EL (cell line): ENCODE measurements at regions not wholly inside any gene's neighbourhood (a gene's known extent, or its start where the extent isn't known, plus 50 kb on each side); places are given as distances from the start of the nearest gene placed in this dataset.

Experiments used
- DNase-seq: peaks from one replicate; pipeline ENCODE4 v3.0.0-alpha.2; 2016

GRCh38 chr13:73368608-73369007 is 309.8 kb downstream of the KLF5 start:
- DNase-seq = no peak

GRCh38 chr13:73367886-73368285 is 309.1 kb downstream of the KLF5 start:
- DNase-seq = no peak

DNA sequence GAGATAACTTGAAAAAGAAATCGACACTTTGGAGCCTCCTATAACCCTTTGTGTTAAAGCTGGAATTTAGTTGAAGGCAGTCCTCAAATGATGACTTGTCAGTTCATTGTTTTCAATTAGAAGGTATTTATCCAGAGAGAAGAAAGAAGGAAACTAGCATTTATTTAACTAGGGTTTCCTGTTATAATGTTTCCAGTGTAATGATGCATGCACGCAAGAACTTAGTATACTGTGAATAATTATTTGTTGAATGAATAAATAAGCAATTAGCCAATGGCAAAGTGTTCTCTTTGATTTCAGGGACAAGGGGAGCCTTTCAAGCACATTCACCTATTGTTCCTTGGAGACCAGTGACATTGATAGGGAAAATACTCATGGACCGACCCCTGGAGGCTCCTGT is 307.4 kb downstream of the KLF5 start:
- DNase-seq = no peak

DNA sequence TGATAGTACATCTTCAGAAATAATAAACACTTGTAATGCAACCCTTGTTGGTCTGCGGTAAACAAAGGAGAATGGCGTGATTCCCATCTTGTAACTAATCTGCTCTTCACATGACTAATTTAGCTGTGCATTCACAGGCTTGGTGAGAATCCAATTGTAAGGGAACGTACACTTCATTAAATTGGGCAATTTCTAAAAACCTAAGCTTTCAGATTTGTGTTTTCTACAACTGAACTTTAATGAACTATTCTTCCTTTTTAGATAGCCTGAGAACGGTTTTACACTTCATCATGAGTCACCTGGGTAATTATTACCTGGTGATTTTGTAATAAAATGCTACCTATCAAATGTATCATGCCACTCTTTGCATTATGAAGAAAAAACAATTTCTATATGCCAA is 306.9 kb downstream of the KLF5 start:
- no peak for DNase-seq

DNA sequence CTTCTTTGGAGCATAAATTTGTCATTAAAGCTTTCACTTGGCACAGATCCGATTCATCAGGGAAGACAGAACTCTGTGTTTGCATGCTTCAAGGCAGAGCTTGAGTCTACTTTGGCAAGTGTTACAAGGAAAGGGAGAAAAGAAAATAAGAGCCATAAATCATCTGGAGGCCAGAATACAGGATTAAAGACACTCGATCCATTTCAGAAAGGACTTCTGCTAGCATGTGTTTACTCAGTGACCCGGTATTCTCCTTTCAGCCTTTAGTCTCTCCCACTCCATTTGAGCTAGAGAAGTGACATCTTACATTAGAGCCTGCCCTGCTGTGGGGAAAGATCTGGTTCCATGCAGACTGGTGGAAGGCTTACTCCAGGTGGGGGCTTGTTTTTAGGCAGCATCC is 306.4 kb downstream of the KLF5 start:
- no peak for DNase-seq

- DNase-seq = no peak
Measured at GRCh38 chr13:73364736-73365135, 305.9 kb downstream of the KLF5 start.

DNA sequence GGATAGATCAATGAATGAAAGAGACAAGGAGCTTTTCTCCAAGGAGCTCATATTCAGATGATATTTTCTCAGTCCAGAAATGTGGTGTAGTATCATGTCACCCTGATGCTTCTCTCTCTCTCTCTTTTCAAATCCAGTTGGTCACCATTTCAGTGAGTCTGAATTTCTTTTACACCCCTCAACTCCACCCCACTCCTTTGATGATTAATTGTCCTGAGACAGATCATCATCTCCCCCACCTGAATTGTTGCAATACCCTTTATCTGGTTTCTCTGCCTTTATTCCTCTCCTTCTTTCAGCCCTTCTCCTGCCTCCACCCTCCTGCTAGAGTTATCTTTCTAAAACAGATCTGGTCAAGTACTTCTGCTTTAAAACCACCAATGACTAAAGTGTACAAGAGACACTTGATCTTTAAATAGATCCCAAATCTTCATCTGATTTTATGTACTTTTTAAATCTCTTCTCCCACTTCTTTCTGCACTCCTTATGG is 299.8 kb downstream of the KLF5 start:
- DNase-seq = no peak

DNA sequence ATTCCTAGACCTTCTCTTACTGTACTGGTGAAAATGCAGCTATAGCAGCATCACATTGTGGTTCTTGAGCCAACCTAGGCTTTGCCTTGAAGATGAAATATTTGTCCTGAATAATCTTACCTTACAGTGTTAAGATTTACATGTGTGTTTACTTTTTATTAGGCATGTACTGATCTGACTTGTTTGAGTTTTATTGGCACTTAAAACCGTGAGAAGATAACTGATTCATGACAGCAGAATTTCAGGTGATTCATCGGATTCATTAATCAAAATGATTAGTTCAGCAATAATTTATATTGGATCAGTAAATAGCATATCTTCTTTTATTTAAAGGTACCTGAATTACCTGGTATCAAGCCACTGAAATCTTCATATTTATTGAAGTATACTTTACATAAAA is 296.3 kb downstream of the KLF5 start:
- DNase-seq = no peak

DNA sequence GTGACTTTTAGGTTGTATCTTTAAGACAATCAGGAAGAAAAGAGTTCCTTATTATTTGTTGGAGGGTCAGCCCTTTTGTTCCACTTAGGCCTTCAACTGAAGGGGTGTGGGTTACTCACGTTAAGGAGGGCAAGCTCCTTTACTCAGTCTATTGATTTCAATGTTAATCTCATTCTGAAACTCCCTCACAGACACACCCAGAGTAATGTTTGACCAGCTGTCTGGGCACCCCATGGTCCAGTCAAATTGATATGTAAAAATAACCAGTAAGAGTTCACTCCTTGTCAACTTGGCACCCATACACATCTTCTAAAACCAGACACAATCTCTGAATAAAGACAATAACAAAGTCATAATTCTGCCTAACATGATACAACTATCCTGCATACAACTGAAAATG is 292.9 kb downstream of the KLF5 start:
- no peak for DNase-seq

- peak; percentile 79 for DNase-seq
Measured at GRCh38 chr13:73341748-73342147, 282.9 kb downstream of the KLF5 start.

- no peak for DNase-seq
Measured at GRCh38 chr13:73340069-73340468, 281.3 kb downstream of the KLF5 start.

DNA sequence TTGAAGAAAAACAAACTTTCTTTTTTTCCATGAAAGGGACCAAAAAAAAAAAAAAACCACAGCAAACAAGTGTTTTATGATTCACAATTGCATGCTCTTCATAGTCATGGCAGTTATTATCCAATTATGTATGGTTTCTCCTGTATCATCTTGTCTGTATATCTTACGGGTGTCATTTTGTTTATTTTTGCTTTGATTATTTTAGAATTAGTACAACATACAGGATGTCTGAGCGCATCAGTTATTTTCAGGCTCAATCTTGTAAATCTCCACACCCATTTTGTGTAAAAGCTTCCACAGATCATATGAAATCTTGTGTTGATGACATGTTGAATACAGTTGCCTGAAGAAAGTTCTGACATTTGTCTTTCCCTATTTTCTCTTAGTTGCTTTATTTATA is 280.3 kb downstream of the KLF5 start:
- DNase-seq = no peak

- no peak for DNase-seq
Measured at GRCh38 chr13:73338389-73338788, 279.6 kb downstream of the KLF5 start.

GRCh38 chr13:73337532-73337931 is 278.7 kb downstream of the KLF5 start:
- no peak for DNase-seq

GRCh38 chr13:73336773-73337172 is 278.0 kb downstream of the KLF5 start:
- no peak for DNase-seq

- DNase-seq = no peak
Measured at GRCh38 chr13:73335944-73336343, 277.1 kb downstream of the KLF5 start.

DNA sequence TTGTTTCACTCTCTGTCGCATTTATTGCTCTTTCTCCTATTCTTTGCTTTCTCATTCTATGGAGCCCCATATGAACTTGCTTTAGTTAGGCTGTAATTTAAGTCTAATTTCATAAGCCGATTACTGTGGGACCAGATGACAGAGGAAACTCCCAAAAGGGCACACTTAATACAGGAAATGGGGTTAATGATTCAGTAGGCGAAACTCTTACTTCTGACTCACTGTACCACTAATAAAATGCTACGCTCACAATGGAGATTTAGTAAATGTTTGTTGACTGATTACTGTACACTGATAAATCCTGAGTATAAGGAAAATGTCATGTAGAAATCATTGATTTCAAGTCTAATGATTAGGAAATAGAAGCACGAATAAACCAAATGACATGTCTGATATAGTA is 276.4 kb downstream of the KLF5 start:
- peak; percentile 87 for DNase-seq

GRCh38 chr13:73334445-73334844 is 275.6 kb downstream of the KLF5 start:
- DNase-seq = peak; percentile 19

- no peak for DNase-seq
Measured at GRCh38 chr13:73331556-73331955, 272.8 kb downstream of the KLF5 start.

GRCh38 chr13:73329355-73329754 is 270.6 kb downstream of the KLF5 start:
- no peak for DNase-seq

- DNase-seq = no peak
Measured at GRCh38 chr13:73327579-73327978, 268.8 kb downstream of the KLF5 start.

DNA sequence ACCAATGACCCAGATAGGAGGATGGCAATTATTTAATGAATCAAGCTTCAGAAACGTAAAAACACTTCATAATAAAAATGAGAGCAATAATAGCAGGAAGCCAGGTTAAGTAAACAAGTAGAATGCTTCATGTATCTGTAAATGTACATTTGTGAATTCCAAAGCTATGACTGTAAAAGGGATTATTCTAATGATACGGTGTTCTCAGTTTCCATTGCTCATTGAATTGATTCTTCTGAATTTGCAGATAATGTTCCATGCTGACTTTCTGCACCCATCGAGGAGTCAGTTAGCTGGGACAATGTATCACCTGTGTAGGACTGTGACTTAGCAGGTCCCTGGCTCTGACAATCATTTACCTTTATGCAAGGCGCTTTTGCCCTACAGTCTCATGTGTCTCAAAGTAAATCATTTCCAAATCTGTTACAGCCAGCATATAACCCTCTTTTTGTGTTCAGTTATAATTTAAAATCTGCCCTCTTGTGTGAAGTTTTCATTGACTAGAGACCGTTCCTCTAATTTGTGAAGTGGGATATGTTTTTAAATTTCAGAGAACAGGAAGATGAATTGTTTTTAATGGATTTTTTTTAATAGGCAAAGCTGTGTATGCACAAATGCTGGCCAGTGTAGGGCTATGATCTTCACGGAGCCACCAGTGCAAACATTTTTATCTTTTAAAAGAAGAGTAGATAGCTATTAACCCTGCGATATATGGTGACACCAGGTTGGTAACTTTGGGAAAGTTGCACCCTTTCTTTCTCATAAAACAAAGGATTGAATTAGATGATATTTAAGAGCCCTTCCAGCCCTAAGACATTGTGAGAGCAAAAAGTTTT is 267.1 kb downstream of the KLF5 start:
- no peak for DNase-seq

GRCh38 chr13:73324842-73325722 is 266.3 kb downstream of the KLF5 start:
- DNase-seq = no peak

GRCh38 chr13:73323615-73324014 is 264.8 kb downstream of the KLF5 start:
- DNase-seq = no peak
